Subcutaneous abdominal adipose tissue (tissue), 5 donors: ENCODE measurements at regions not wholly inside any gene's neighbourhood (a gene's known extent, or its start where the extent isn't known, plus 50 kb on each side); places are given as distances from the start of the nearest gene placed in this dataset.

ENCODE experiments used
- H3K27ac ChIP-seq: one replicate; pipeline ENCODE4 v1.7.0; 2013; ENCODE audit warnings: low read depth, mild to moderate bottlenecking, inconsistent platforms, low read length, moderate library complexity
- H3K27me3 ChIP-seq, 5 donors: one replicate each; pipeline ENCODE4 v1.7.0; 2013; ENCODE audit warnings: low read length in 5 of 5, inconsistent platforms in 1 of 5; ENCODE audit not compliant: control insufficient read depth in 5 of 5, insufficient read depth in 4 of 5
- H3K36me3 ChIP-seq, 5 donors: one replicate each; pipeline ENCODE4 v1.7.0; 2013; ENCODE audit warnings: low read length in 5 of 5; ENCODE audit not compliant: control insufficient read depth in 5 of 5, insufficient read depth in 5 of 5
- H3K4me1 ChIP-seq, 5 donors: one replicate each; pipeline ENCODE4 v1.7.0; 2013; ENCODE audit warnings: low read length in 5 of 5, mild to moderate bottlenecking in 3 of 5, moderate library complexity in 1 of 5; ENCODE audit not compliant: control insufficient read depth in 5 of 5, insufficient read depth in 5 of 5
- H3K4me3 ChIP-seq, 5 donors: one replicate each; pipeline ENCODE4 v1.7.0; 2013; ENCODE audit warnings: low read length in 5 of 5, low read depth in 1 of 5
- H3K9ac ChIP-seq, 5 donors: one replicate each; pipeline ENCODE4 v1.7.0; 2013; ENCODE audit warnings: low read length in 5 of 5, mild to moderate bottlenecking in 4 of 5, moderate library complexity in 3 of 5
- H3K9me3 ChIP-seq, 5 donors: one replicate each; pipeline ENCODE4 v1.7.0; 2013; ENCODE audit warnings: low read length in 5 of 5; ENCODE audit not compliant: control insufficient read depth in 5 of 5
- donor health status: healthy.
- donor health status: healthy.
- donor health status: healthy.
- donor health status: healthy.
- donor health status: healthy.

GRCh38 chr5:158609333-158610050 is 490.2 kb downstream of the EBF1 start:
- Histone ChIP-seq H3K36me3 (no peaks in the 10 kb centered on the region), H3K9me3 (no peaks in the 10 kb centered on the region), H3K4me3 (no peak overlapping the region), H3K9ac (no peak overlapping the region), H3K4me1 (no peaks in the 10 kb centered on the region), H3K27ac (no peak overlapping the region), H3K27me3 (no peaks in the 10 kb centered on the region)

GRCh38 chr5:158607088-158607487 is 492.6 kb downstream of the EBF1 start:
- Histone ChIP-seq H3K4me3 (no peak overlapping the region), H3K27me3 (no peaks in the 10 kb centered on the region), H3K27ac (no peak overlapping the region), H3K9me3 (no peaks in the 10 kb centered on the region), H3K9ac (no peak overlapping the region), H3K36me3 (no peaks in the 10 kb centered on the region), H3K4me1 (no peaks in the 10 kb centered on the region)

- Histone ChIP-seq H3K27ac (no peak overlapping the region), H3K9ac (no peak overlapping the region), H3K9me3 (no peaks in the 10 kb centered on the region), H3K36me3 (no peaks in the 10 kb centered on the region), H3K4me1 (no peaks in the 10 kb centered on the region), H3K27me3 (no peaks in the 10 kb centered on the region), H3K4me3 (no peak overlapping the region)
These were observed 493.5 kb downstream of the EBF1 start for GRCh38 chr5:158606233-158606632.

- Histone ChIP-seq H3K9me3 (no peaks in the 10 kb centered on the region), H3K9ac (no peak overlapping the region), H3K4me1 (peaks cover 0 to 6% (median 0%) of the 10 kb centered on the region in 5 donors), H3K4me3 (no peak overlapping the region), H3K27ac (no peak overlapping the region), H3K36me3 (no peaks in the 10 kb centered on the region), H3K27me3 (no peaks in the 10 kb centered on the region)
These were observed 496.7 kb downstream of the EBF1 start for GRCh38 chr5:158602981-158603380.

GRCh38 chr5:158601118-158601517 is 498.6 kb downstream of the EBF1 start:
- Histone ChIP-seq H3K36me3 (no peaks in the 10 kb centered on the region), H3K4me3 (no peak overlapping the region), H3K9me3 (no peaks in the 10 kb centered on the region), H3K27ac (no peak overlapping the region), H3K4me1 (peaks cover 0 to 6% (median 0%) of the 10 kb centered on the region in 5 donors), H3K27me3 (no peaks in the 10 kb centered on the region), H3K9ac (no peak overlapping the region)

GRCh38 chr5:158600679-158601078 is 499.0 kb downstream of the EBF1 start:
- no peak overlapping the region for H3K4me3 ChIP-seq
- no peaks in the 10 kb centered on the region for H3K27me3 ChIP-seq
- no peaks in the 10 kb centered on the region for H3K9me3 ChIP-seq
- H3K9ac ChIP-seq: no peak overlapping the region
- no peaks in the 10 kb centered on the region for H3K36me3 ChIP-seq
- no peak overlapping the region for H3K27ac ChIP-seq
- H3K4me1 ChIP-seq: peaks cover 0 to 6% (median 0%) of the 10 kb centered on the region in 5 donors

- no peaks in the 10 kb centered on the region for H3K9me3 ChIP-seq
- no peak overlapping the region for H3K27ac ChIP-seq
- H3K27me3 ChIP-seq: no peaks in the 10 kb centered on the region
- H3K4me3 ChIP-seq: no peak overlapping the region
- H3K4me1 ChIP-seq: peaks cover 0 to 6% (median 0%) of the 10 kb centered on the region in 5 donors
- H3K9ac ChIP-seq: no peak overlapping the region
- H3K36me3 ChIP-seq: no peaks in the 10 kb centered on the region
These were observed 500.6 kb downstream of the EBF1 start for GRCh38 chr5:158599157-158599556.

GRCh38 chr5:158594595-158595242 is 505.0 kb downstream of the EBF1 start:
- Histone ChIP-seq H3K36me3 (no peaks in the 10 kb centered on the region), H3K4me3 (no peak overlapping the region), H3K27me3 (no peaks in the 10 kb centered on the region)

GRCh38 chr5:158593925-158594324 is 505.8 kb downstream of the EBF1 start:
- Histone ChIP-seq H3K9me3 (no peaks in the 10 kb centered on the region), H3K36me3 (no peaks in the 10 kb centered on the region), H3K4me3 (no peak overlapping the region), H3K27me3 (no peaks in the 10 kb centered on the region), H3K27ac (no peak overlapping the region), H3K4me1 (peaks cover 2 to 25% (median 11%) of the 10 kb centered on the region in 5 donors), H3K9ac (no peak overlapping the region)

More at GRCh38 chr5:158594595-158595242, 505.0 kb downstream of the EBF1 start:
- Histone ChIP-seq H3K9ac (no peak overlapping the region), H3K9me3 (no peaks in the 10 kb centered on the region), H3K4me1 (peaks cover 2 to 21% (median 16%) of the 10 kb centered on the region in 5 donors), H3K27ac (no peak overlapping the region)

GRCh38 chr5:158591301-158591863 is 508.3 kb downstream of the EBF1 start:
- H3K4me3 ChIP-seq: no peak overlapping the region
- no peak overlapping the region for H3K27ac ChIP-seq

More at GRCh38 chr5:158591301-158591863, 508.3 kb downstream of the EBF1 start:
- H3K9me3 ChIP-seq: no peaks in the 10 kb centered on the region
- no peaks in the 10 kb centered on the region for H3K27me3 ChIP-seq
- H3K9ac ChIP-seq: peak overlapping the region in 1 of 5 donors; percentile 13
- peaks cover 2 to 25% (median 15%) of the 10 kb centered on the region in 5 donors for H3K4me1 ChIP-seq
- no peaks in the 10 kb centered on the region for H3K36me3 ChIP-seq
